Spleen (tissue), 7 donors: ENCODE measurements at regions not wholly inside any gene's neighbourhood (a gene's known extent, or its start where the extent isn't known, plus 50 kb on each side); places are given as distances from the start of the nearest gene placed in this dataset.

Source experiments
- POLR2AphosphoS5 ChIP-seq, 3 donors: sonication (generic); formaldehyde crosslinking; IDR thresholded peaks; one replicate each; pipeline ENCODE4 v1.5.1; 2017; ENCODE audit warnings: antibody characterized with exemption in 3 of 3
- TF ChIP-seq, protein P1 (sequence below), 11 experiments: fragments of 200-600 bp in 7 of 11; fragments of 450-650 bp in 4 of 11; sonication (generic) in 4 of 11; IDR thresholded peaks in 8 of 11; conservative IDR thresholded peaks in 3 of 11; 1 replicate in 7 of 11; 2 replicates in 4 of 11; pipeline versions ENCODE4 v1.4.0 to v1.8.0; 2016 to 2021; ENCODE audit warnings: antibody characterized with exemption in 11 of 11, inconsistent platforms in 4 of 11, mild to moderate bottlenecking in 1 of 11
- donor health status: DM: no; HTN: no; CAD: no; lungs with moderate emphysema.
- donor health status: DM: no; HTN: no; CAD: no.
- donor health status: DM: no; HTN: no; CAD: no.

DNA sequence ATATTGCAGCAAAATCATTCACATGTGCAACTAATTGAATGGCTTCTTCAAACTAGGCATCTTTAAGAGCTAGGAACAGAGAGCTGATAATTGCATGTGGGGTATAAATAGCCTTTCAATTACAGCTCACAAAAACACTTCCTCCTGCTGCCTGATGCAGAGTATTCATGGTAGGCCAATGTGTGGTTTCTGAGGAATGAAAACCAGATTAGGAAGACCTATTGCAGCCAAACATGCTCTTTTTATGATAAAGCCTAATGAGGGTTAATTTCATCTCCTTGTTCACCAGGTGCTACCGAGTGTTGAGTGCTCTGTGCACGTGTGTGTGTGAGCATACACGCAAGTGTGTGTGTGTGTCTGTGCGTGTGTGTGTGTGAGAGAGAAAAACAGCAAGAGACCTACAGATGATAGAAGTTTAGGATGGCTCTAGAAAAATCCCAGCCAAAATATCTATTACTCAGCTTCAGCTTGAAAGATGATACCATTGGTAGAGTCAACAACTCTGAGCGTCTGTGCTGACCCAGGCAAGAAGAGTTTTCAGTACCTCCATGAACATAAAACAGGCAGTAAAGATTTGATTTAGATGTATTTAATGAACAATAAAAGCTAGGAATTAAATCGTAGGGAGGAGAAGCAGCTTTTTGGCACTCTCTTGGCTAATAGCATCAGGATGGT is 448.5 kb upstream of the ANKRD30A start:
- TF ChIP-seq, protein P1, sequence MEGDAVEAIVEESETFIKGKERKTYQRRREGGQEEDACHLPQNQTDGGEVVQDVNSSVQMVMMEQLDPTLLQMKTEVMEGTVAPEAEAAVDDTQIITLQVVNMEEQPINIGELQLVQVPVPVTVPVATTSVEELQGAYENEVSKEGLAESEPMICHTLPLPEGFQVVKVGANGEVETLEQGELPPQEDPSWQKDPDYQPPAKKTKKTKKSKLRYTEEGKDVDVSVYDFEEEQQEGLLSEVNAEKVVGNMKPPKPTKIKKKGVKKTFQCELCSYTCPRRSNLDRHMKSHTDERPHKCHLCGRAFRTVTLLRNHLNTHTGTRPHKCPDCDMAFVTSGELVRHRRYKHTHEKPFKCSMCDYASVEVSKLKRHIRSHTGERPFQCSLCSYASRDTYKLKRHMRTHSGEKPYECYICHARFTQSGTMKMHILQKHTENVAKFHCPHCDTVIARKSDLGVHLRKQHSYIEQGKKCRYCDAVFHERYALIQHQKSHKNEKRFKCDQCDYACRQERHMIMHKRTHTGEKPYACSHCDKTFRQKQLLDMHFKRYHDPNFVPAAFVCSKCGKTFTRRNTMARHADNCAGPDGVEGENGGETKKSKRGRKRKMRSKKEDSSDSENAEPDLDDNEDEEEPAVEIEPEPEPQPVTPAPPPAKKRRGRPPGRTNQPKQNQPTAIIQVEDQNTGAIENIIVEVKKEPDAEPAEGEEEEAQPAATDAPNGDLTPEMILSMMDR (IDR thresholded peaks at IDR 0.05 in 8 of 11, conservative IDR thresholded peaks at IDR 0.05 in 3 of 11): no peak
- no peak for TF ChIP-seq POLR2AphosphoS5 (IDR thresholded peaks at IDR 0.05)
